ENCODE measurements at regions not wholly inside any gene's neighbourhood (a gene's known extent, or its start where the extent isn't known, plus 50 kb on each side); places are given as distances from the start of the nearest gene placed in this dataset.

GRCh38 chr10:128825626-128826025 lies 641.4 kb upstream of the MGMT start:
- ATAC-seq = no peak
- intact Hi-C loops (cut with DNase I) = no loop called here
- Histone ChIP-seq H3K4me1 (no peaks in the 10 kb centered on the region), H3K36me3 (no peaks in the 10 kb centered on the region), H3K27ac (no peak overlapping the region), H3K27me3 (no peaks in the 10 kb centered on the region), H3K4me3 (no peak overlapping the region), H3K9me3 (no peaks in the 10 kb centered on the region)
- TF ChIP-seq CTCF (IDR thresholded peaks at IDR 0.05) = no peak
- DNase-seq = no peak

- ATAC-seq (no peak), DNase-seq (no peak)
- intact Hi-C loops (cut with DNase I) = no loop called here
- no peak for TF ChIP-seq CTCF (IDR thresholded peaks at IDR 0.05)
- Histone ChIP-seq H3K4me1 (no peaks in the 10 kb centered on the region), H3K36me3 (no peaks in the 10 kb centered on the region), H3K9me3 (no peaks in the 10 kb centered on the region), H3K27ac (no peak overlapping the region), H3K4me3 (no peak overlapping the region), H3K27me3 (no peaks in the 10 kb centered on the region)
Observed at GRCh38 chr10:128833671-128834070, 633.4 kb upstream of the MGMT start.

GRCh38 chr10:128835361-128835760 lies 631.7 kb upstream of the MGMT start:
- no peaks in the 10 kb centered on the region for H3K36me3 ChIP-seq
- TF ChIP-seq CTCF (IDR thresholded peaks at IDR 0.05) = no peak
- H3K4me3 ChIP-seq = no peak overlapping the region
- no peaks in the 10 kb centered on the region for H3K27me3 ChIP-seq
- no peaks in the 10 kb centered on the region for H3K9me3 ChIP-seq
- H3K4me1 ChIP-seq = no peaks in the 10 kb centered on the region
- DNase-seq (no peak), ATAC-seq (no peak)
- H3K27ac ChIP-seq = no peak overlapping the region
- intact Hi-C loops (cut with DNase I) = no loop called here

- intact Hi-C loops (cut with DNase I) = no loop called here
- H3K9me3 ChIP-seq = no peaks in the 10 kb centered on the region
- no peak overlapping the region for H3K4me3 ChIP-seq
- no peak overlapping the region for H3K27ac ChIP-seq
- DNase-seq (no peak), ATAC-seq (no peak)
- no peaks in the 10 kb centered on the region for H3K4me1 ChIP-seq
- no peak for TF ChIP-seq CTCF (IDR thresholded peaks at IDR 0.05)
- no peaks in the 10 kb centered on the region for H3K36me3 ChIP-seq
- no peaks in the 10 kb centered on the region for H3K27me3 ChIP-seq
Observed at GRCh38 chr10:128837478-128837877, 629.6 kb upstream of the MGMT start.

DNA sequence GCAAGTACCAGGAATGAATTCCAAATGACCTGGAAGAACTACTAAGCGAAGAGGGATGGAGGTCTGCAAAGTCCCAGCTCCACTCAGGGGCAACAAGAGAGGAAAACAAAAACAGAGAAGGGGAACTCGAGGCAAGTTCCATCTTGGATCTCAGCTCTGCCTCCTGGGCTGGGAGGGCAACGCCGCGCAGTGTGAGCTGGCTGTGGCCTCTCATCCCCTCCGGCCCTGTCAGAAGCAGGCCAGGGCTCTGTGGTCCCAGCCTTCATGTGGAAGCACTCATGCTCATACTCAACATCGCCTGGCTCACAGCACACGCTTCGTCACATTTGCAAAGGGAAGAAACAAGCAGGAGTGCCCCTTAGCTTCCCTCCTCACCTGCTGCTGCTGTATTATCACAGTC lies 627.9 kb upstream of the MGMT start:
- no peaks in the 10 kb centered on the region for H3K9me3 ChIP-seq
- H3K4me1 ChIP-seq = no peaks in the 10 kb centered on the region
- no peaks in the 10 kb centered on the region for H3K27me3 ChIP-seq
- H3K36me3 ChIP-seq = no peaks in the 10 kb centered on the region
- ATAC-seq (no peak), DNase-seq (no peak)
- no peak overlapping the region for H3K27ac ChIP-seq
- intact Hi-C loops (cut with DNase I) = no loop called here
- no peak for TF ChIP-seq CTCF (IDR thresholded peaks at IDR 0.05)
- H3K4me3 ChIP-seq = no peak overlapping the region

- Histone ChIP-seq H3K27me3 (no peaks in the 10 kb centered on the region), H3K27ac (no peak overlapping the region), H3K36me3 (no peaks in the 10 kb centered on the region), H3K4me3 (no peak overlapping the region), H3K9me3 (no peaks in the 10 kb centered on the region), H3K4me1 (no peaks in the 10 kb centered on the region)
- ATAC-seq = no peak
- no peak for TF ChIP-seq CTCF (IDR thresholded peaks at IDR 0.05)
- intact Hi-C loops (cut with DNase I) = no loop called here
- no peak for DNase-seq
Observed at GRCh38 chr10:128839701-128840100, 627.3 kb upstream of the MGMT start.
